HG02642 (cell line): ENCODE measurements at regions not wholly inside any gene's neighbourhood (a gene's known extent, or its start where the extent isn't known, plus 50 kb on each side); places are given as distances from the start of the nearest gene placed in this dataset.
A peak's percentile ranks its signal among the peaks of the same experiment; 100 is the strongest.

Experiments used
- ATAC-seq: cut with Tn5 transposase; IDR thresholded peaks from one replicate; pipeline ENCODE4 v1.9.1; 2021; ENCODE audit warnings: mild to moderate bottlenecking; ENCODE audit not compliant: unreplicated experiment, poor library complexity

GRCh38 chr7:84274029-84274638 lies 79.5 kb upstream of the SEMA3A start:
- no peak for ATAC-seq

DNA sequence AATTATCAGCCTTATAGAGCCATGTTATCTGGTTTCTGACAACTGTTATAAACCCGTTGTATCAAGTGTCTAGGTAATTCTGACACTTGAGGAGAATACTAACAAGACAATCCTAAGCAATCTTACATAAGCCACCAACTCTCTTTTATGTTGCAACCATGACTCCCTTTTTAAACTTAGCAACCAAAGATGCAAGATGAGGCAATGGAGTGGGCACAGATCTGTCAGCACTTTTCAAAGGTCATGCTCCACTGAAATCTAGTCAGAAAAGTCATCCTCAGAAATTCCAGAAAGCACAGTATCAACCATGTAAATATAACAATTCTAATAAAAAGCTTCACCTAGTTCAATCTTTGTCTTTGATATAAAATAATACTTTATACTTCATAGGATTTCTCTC lies 77.0 kb upstream of the SEMA3A start:
- ATAC-seq, result no peak

DNA sequence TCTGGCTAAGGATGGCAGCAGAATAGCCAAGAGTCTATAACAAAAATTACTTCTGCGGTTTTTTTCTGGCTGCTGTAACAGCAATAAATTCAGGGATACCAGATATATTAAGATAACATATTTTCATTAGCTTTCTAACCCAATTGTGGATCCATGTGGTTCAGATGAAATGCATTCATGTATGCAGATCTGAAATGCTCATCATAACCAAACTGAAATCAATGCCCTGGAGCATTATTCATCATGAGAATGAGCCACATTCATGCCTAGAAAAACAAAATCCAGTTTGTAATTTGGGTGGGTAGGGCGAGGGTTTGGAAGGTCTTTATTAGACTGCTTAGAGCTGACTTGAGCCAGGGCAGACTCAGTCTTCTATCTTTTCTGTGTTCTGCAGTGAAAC lies 69.8 kb upstream of the SEMA3A start:
- ATAC-seq, result no peak

DNA sequence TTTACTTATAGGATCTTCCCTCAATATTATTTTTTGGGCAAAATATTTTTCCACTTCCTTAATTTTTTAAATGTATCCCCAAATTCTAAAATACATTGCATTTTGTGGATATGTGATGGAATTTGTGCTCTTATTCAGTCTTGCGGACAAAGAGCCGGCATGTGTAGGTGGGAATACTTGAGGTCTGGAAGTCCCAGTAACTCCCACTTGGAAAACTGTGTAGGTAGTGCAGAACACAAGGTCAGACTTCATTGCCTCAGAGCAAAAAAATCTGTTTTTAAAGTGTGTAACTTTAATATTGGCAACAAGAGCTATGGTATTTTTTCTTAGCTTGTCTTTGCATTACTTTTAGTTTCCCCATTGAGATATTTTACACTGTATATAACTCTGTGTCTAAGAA lies 68.5 kb upstream of the SEMA3A start:
- ATAC-seq, result no peak

- ATAC-seq, result no peak
These were observed 66.9 kb upstream of the SEMA3A start for GRCh38 chr7:84261509-84261908.

DNA sequence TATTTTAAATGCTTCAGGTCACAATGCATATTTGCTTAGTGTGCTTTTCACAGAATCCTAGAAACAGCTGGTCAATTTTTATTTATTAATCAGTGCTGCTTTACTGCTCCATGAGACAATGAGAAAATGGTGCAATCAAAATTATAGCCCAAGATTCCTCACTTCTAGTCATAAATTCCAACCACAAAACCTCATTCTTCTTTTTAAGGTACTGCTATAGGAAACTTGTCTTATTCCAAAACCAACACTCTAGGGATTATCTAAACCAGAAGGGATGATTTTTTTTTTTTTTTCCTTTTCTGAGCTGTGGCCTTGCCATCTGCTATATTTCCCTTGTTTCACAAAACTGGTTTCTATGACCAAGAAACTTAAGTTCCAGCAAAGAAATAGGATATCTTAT lies 64.0 kb upstream of the SEMA3A start:
- no peak for ATAC-seq

- ATAC-seq, result no peak
These were observed 62.0 kb upstream of the SEMA3A start for GRCh38 chr7:84256571-84256971.

DNA sequence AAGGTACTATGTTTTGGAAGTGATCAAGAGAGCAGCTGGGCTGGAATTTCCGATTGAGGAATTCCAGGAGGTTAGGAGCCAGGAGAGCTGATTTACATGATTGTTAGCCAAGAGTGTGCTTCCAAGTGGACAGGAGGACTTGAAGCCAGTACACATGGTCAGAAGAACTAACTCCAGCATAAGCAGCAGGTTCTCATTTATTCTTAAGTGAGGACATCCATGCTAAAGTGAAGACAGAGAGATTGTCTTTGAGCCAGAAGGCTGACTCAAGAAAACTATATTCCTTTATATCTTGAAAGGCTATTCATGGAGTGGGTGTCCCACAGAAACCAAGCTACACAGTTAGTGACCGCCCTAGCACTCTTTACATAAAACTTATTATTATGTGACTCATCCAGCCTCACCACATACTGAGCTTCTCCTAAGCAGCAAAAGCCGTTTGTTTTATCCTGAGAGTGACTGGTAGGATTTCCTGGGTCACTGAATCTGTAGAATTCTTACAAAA lies 56.7 kb upstream of the SEMA3A start:
- no peak for ATAC-seq

DNA sequence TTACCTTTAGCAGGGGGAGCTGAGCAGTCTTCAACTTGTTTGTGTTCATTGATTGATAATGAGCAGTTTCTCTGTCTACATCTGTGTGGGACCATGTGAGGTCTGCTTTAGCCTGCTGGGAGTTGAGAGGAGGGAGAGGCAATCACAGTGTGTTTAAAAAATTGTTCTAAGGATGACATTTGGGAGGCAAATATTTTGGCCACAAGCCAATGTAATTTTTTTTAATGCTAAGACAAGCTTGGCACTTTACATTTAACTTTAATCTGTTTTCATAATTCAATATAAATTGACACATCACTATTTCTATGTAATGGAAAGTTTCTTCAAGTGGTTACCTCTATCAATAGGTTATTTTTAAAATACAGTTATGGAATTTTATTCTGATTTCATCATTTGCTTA lies 55.9 kb upstream of the SEMA3A start:
- ATAC-seq, result no peak

DNA sequence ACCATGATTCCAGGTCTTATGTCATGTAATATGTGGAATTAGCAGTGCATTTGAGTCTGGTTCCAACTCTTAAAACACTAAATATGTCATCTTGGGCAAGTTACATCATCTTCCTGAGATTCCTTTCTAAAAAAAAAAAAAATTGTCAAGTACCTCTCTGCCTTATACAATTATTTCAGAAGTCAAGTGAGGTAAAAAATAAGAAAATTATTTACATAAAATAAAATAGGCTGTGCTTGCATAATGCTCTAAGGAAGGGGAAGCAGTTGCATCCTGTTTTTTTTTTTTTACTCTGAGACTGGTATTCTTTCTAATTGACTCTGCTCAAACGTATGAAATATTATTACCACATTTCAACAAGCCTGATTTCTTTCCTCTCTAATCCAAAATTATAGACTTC lies 55.1 kb upstream of the SEMA3A start:
- no peak for ATAC-seq

DNA sequence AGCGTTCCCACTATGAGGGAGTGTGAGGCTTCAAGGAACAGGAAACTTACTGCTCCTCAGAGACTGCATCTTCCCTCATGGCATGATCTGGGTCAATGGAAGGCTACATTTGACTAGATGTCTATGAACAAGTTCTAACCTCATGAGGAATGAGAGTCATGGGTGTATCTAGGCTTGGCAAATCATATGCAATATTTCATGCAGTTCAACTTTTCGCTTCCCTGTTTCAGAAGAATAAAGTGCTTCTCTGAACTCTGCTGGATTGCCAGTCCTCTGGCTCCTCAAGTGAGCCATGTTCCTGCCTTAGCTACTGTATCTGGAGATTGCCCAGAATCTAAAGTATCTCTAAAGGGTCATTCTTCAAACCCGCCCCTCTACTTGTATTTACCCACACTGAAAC lies 54.3 kb upstream of the SEMA3A start:
- no peak for ATAC-seq

- ATAC-seq, result peak; percentile 52
These were observed 53.7 kb upstream of the SEMA3A start for GRCh38 chr7:84248267-84248666.

DNA sequence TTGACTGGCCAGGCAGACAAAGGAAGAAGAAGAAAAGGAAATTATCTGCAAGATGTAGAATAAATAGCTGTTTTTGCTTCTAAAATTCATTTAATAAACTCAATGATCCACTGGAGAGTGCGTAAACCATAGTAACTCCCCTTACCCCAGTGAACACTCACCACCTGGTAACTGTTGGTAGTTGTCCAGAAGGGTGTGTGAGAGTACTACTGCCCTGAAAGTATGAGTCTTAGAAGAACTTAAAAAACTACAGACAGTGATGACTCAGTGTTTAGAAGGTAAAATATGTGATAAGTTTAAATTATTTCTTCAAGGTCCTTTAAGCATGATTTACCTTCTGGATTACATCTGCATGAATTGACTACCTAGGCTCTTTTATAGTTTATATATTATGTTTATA lies 53.0 kb upstream of the SEMA3A start:
- ATAC-seq, result no peak

DNA sequence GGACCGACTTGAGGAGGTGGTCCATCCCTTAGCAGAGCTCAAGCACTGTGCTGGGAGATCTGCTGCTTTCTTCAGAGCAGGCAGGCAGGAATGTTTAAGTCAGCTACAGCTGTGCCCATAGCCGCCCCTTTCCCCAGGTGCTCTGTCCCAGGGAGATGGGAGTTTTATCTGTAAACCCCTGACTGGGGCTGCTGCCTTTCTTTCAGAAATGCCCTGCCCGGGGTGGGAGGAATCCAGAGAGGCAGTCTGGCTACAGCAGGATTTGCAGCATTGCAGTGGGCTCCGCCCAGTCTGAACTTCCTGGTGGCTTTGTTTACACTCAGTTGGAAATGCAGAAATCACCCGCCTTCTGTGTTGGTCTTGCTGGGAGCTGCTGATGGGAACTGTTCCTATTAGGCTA lies 51.2 kb upstream of the SEMA3A start:
- ATAC-seq, result no peak
